WTC11 (cell line): ENCODE measurements at regions not wholly inside any gene's neighbourhood (a gene's known extent, or its start where the extent isn't known, plus 50 kb on each side); places are given as distances from the start of the nearest gene placed in this dataset.

Experiments used
- ATF1 ChIP-seq: sonication (generic); formaldehyde crosslinking; IDR thresholded peaks from 2 replicates; pipeline ENCODE4 v1.8.1; 2023; ENCODE audit warnings: mild to moderate bottlenecking, moderate library complexity, missing genetic modification reagents
- MXD4 ChIP-seq: fragments of 250-450 bp; sonication (Bioruptor Pico); IDR thresholded peaks from 2 replicates; pipeline ENCODE4 v1.8.0; 2021; ENCODE audit warnings: mild to moderate bottlenecking, moderate library complexity, borderline replicate concordance
- NFYB ChIP-seq: sonication (generic); formaldehyde crosslinking; conservative IDR thresholded peaks from 2 replicates; pipeline ENCODE4 v1.8.0; 2022; ENCODE audit warnings: low read depth, missing genetic modification reagents
- NR2C2 ChIP-seq: sonication (generic); formaldehyde crosslinking; IDR thresholded peaks from 2 replicates; pipeline ENCODE4 v1.8.0; 2022; ENCODE audit warnings: mild to moderate bottlenecking, missing genetic modification reagents
- TEAD4 ChIP-seq: sonication (generic); formaldehyde crosslinking; IDR thresholded peaks from 2 replicates; pipeline ENCODE4 v1.8.0; 2022; ENCODE audit warnings: mild to moderate bottlenecking, missing genetic modification reagents
- TF ChIP-seq, protein P1 (sequence below): fragments of 200-600 bp; IDR thresholded peaks from 2 replicates; pipeline ENCODE4 v1.8.0; 2022; ENCODE audit warnings: antibody characterized with exemption
- TF ChIP-seq, protein P2 (sequence below): sonication (generic); formaldehyde crosslinking; IDR thresholded peaks from 2 replicates; pipeline ENCODE4 v1.8.0; 2022; ENCODE audit warnings: mild to moderate bottlenecking, missing genetic modification reagents

DNA sequence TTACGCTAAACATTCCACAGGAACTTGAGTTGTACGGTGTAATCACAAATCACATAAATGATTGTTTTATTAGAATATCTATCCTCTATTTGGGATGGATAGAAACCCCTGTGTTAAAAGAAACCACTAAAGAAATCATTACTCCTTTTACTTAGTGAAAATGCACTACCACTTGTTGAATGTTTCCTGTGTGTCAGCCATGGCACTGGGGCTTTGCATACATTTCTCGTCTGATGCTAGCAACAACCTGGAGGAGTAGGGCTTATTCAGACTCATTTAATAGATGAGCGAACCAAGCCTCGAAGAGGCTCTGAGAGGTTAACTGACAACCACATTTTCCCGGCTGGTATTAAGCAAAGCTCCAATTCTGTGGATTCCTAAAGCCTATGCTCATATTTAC is 60.5 kb upstream of the PELI1 start:
- TF ChIP-seq, protein P1, sequence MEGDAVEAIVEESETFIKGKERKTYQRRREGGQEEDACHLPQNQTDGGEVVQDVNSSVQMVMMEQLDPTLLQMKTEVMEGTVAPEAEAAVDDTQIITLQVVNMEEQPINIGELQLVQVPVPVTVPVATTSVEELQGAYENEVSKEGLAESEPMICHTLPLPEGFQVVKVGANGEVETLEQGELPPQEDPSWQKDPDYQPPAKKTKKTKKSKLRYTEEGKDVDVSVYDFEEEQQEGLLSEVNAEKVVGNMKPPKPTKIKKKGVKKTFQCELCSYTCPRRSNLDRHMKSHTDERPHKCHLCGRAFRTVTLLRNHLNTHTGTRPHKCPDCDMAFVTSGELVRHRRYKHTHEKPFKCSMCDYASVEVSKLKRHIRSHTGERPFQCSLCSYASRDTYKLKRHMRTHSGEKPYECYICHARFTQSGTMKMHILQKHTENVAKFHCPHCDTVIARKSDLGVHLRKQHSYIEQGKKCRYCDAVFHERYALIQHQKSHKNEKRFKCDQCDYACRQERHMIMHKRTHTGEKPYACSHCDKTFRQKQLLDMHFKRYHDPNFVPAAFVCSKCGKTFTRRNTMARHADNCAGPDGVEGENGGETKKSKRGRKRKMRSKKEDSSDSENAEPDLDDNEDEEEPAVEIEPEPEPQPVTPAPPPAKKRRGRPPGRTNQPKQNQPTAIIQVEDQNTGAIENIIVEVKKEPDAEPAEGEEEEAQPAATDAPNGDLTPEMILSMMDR = no peak
- no peak for TF ChIP-seq ATF1 (CRISPR knock-in tag)
- TF ChIP-seq TEAD4 (CRISPR knock-in tag) = no peak
- no peak for TF ChIP-seq NFYB (CRISPR knock-in tag)
- no peak for TF ChIP-seq MXD4 (CRISPR knock-in tag)
- TF ChIP-seq, protein P2, sequence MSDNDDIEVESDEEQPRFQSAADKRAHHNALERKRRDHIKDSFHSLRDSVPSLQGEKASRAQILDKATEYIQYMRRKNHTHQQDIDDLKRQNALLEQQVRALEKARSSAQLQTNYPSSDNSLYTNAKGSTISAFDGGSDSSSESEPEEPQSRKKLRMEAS (CRISPR knock-in tag) = no peak
- TF ChIP-seq NR2C2 = no peak
